K562 (cell line): ENCODE measurements at regions not wholly inside any gene's neighbourhood (a gene's known extent, or its start where the extent isn't known, plus 50 kb on each side); places are given as distances from the start of the nearest gene placed in this dataset.

Source experiments
- ATAC-seq: fragments of 200-7000 bp; cut with Tn5 transposase; 3 replicates; pipeline ENCODE4 v1.9.1; 2020; ENCODE audit warnings: moderate library complexity
- BruUV-seq: library from RNA; stranded (reverse); fragments of 400-500 nt; replicated peaks from 2 replicates; lab custom pipeline; 2021; lab: Mats Ljungman, UMichigan
- CTCF ChIA-PET: fragments of 300-600 bp; formaldehyde crosslinking; extraction: SDS; loops from one replicate; lab custom pipeline; 2021; ENCODE audit warnings: low intra/inter-chr PET ratio; lab: Yijun Ruan, JAX
- POLR2A ChIA-PET: fragments of 300-600, 350-650 bp; sonication (Branson Sonifier 250); formaldehyde crosslinking; extraction: SDS; loops from one replicate; lab custom pipeline; 2021; ENCODE audit warnings: antibody characterized with exemption, inconsistent platforms; lab: Yijun Ruan, JAX
- DNase-seq, 4 experiments: peaks; one replicate each; pipeline versions ENCODE4 v3.0.0 to v3.0.0-alpha.2; 2011 to 2018; ENCODE audit warnings: low spot score in 3 of 4, mixed read lengths in 3 of 4; ENCODE audit errors: extremely low read depth in 1 of 4
- FAIRE-seq: peaks from 2 replicates; lab custom pipeline; 2011; peaks lifted over from hg19 to GRCh38; lab: Jason Lieb, UNC
- H2AFZ ChIP-seq: 2 replicates; pipeline ENCODE4 v1.6.0; 2011; ENCODE audit warnings: low read depth, low read length, control low read depth, inconsistent platforms
- H3K27ac ChIP-seq: fragments of 200-600 bp; 3 replicates; pipeline ENCODE4 v1.8.0; 2011; ENCODE audit warnings: low read depth, mild to moderate bottlenecking, control low read depth, inconsistent platforms, low read length, moderate library complexity, mixed read lengths; ENCODE audit errors: extremely low read depth
- H3K27me3 ChIP-seq, 2 experiments: fragments of 300-600 bp in 1 of 2; 2 replicates in 1 of 2; 3 replicates in 1 of 2; pipeline versions ENCODE4 v1.6.0 to v1.8.0; 2011; ENCODE audit warnings: inconsistent platforms in 2 of 2, low read length in 2 of 2, mild to moderate bottlenecking in 1 of 2, mixed read lengths in 1 of 2, moderate library complexity in 1 of 2; ENCODE audit not compliant: control insufficient read depth in 2 of 2, insufficient read depth in 2 of 2
- H3K36me3 ChIP-seq: fragments of 300-600 bp; 3 replicates; pipeline ENCODE4 v1.8.0; 2011; ENCODE audit warnings: mild to moderate bottlenecking, low read length, inconsistent platforms; ENCODE audit not compliant: control insufficient read depth, insufficient read depth
- H3K4me1 ChIP-seq, 2 experiments: fragments of 200-600 bp in 1 of 2; replicated peaks in 1 of 2; 2 replicates in 1 of 2; 3 replicates in 1 of 2; pipeline versions ENCODE4 v1.5.1 to v1.8.0; 2011; ENCODE audit warnings: inconsistent platforms in 2 of 2, low read length in 2 of 2, mild to moderate bottlenecking in 1 of 2, mixed read lengths in 1 of 2, moderate library complexity in 1 of 2; ENCODE audit not compliant: control insufficient read depth in 2 of 2, insufficient read depth in 2 of 2
- H3K4me2 ChIP-seq: 2 replicates; pipeline ENCODE4 v1.6.1; 2011; ENCODE audit warnings: low read length, control low read depth, inconsistent platforms, mixed read lengths; ENCODE audit not compliant: insufficient read depth
- H3K4me3 ChIP-seq: fragments of 200-600 bp; sonication (generic), shearing (Covaris generic); 2 replicates; pipeline ENCODE4 v1.5.1; 2016; ENCODE audit warnings: control low read depth, inconsistent platforms
- H3K79me2 ChIP-seq: fragments of 200-600 bp; 3 replicates; pipeline ENCODE4 v1.8.0; 2011; ENCODE audit warnings: low read length, inconsistent platforms; ENCODE audit not compliant: control insufficient read depth, insufficient read depth
- H3K9ac ChIP-seq, 2 experiments: 2 replicates each; pipeline versions ENCODE4 v1.6.0 to v1.6.1; 2011; ENCODE audit warnings: low read depth in 2 of 2, low read length in 2 of 2, control low read depth in 1 of 2, inconsistent platforms in 1 of 2, mild to moderate bottlenecking in 1 of 2, mixed read lengths in 1 of 2; ENCODE audit not compliant: insufficient read depth in 1 of 2
- H3K9me1 ChIP-seq: one replicate; pipeline ENCODE4 v1.6.0; 2011; ENCODE audit warnings: inconsistent platforms, mild to moderate bottlenecking, low read length, moderate library complexity; ENCODE audit not compliant: control insufficient read depth, insufficient read depth
- H3K9me3 ChIP-seq: replicated peaks from 2 replicates; pipeline ENCODE4 v1.5.1; 2011; ENCODE audit warnings: low read depth, low read length, inconsistent platforms; ENCODE audit not compliant: control insufficient read depth, insufficient read depth
- H4K20me1 ChIP-seq: replicated peaks from 2 replicates; pipeline ENCODE4 v1.6.1; 2011; ENCODE audit warnings: low read length, inconsistent platforms, mixed read lengths; ENCODE audit not compliant: control insufficient read depth, insufficient read depth
- EHMT2 ChIP-seq: fragments of 450-650 bp; IDR thresholded peaks from 2 replicates; pipeline ENCODE4 v1.6.1; 2018; ENCODE audit warnings: antibody characterized with exemption
- GABPA ChIP-seq: fragments of 200-800 bp; sonication (Bioruptor generic); conservative IDR thresholded peaks from 2 replicates; pipeline ENCODE4 v1.6.1; 2016; ENCODE audit warnings: low read depth, missing genetic modification characterization, missing compliant biosample characterization
- L3MBTL2 ChIP-seq: fragments of 450-650 bp; IDR thresholded peaks from 2 replicates; pipeline ENCODE4 v1.6.1; 2016; ENCODE audit warnings: mild to moderate bottlenecking, moderate library complexity
- MGA ChIP-seq: fragments of 450-650 bp; IDR thresholded peaks from 2 replicates; pipeline ENCODE4 v1.6.1; 2016; ENCODE audit warnings: mild to moderate bottlenecking, moderate library complexity
- SMARCA4 ChIP-seq: fragments of 450-650 bp; IDR thresholded peaks from 2 replicates; pipeline ENCODE4 v1.6.1; 2016
- ZNF324 ChIP-seq: fragments of 250-450 bp; sonication (Bioruptor Pico); IDR thresholded peaks from 2 replicates; pipeline ENCODE4 v1.4.0; 2020; ENCODE audit warnings: mild to moderate bottlenecking
- ZNF41 ChIP-seq: fragments of 250-450 bp; sonication (Bioruptor Pico); conservative IDR thresholded peaks from 2 replicates; pipeline ENCODE4 v1.4.0; 2020; ENCODE audit warnings: mild to moderate bottlenecking
- ZNF589 ChIP-seq: fragments of 200-800 bp; sonication (Bioruptor generic); IDR thresholded peaks from 2 replicates; pipeline ENCODE4 v1.6.1; 2016; ENCODE audit warnings: low read depth, missing genetic modification characterization, missing compliant biosample characterization
- WGBS: fragments of 100-300 bp; shearing (Covaris generic); methylation state at CpG from one replicate; pipeline ENCODE4 v1.1.6; 2016; ENCODE audit warnings: low coverage, mixed read lengths; ENCODE audit not compliant: insufficient coverage; ENCODE audit errors: missing lambda C conversion rate; 5-methylcytosine and 5-hydroxymethylcytosine counted together
- in situ Hi-C: fragments of 300-500 bp; cut with MboI; formaldehyde crosslinking; loops from 4 replicates; pipeline ENCODE4 v1.15.0; 2018; ENCODE audit warnings: inconsistent platforms, mixed read lengths
- intact Hi-C: fragments of 100-400 bp; cut with micrococcal nuclease; formaldehyde crosslinking; loops from 2 replicates; pipeline ENCODE4 v1.14.2; 2022

- H3K9me1 ChIP-seq, result no peaks in the 10 kb centered on the region
- no peak overlapping the region for H3K4me3 ChIP-seq
- H4K20me1 ChIP-seq, result no peaks in the 10 kb centered on the region; the same call in 1 of the 2 replicates
- ATAC-seq, result peak; percentile 52; the same call in 2 of the 3 replicates
- no peaks in the 10 kb centered on the region for H3K36me3 ChIP-seq
- H3K9me3 ChIP-seq, result no peaks in the 10 kb centered on the region
- ChIA-PET CTCF (no interaction called here), POLR2A (no interaction called here)
- H2AFZ ChIP-seq, result peak overlapping the region; percentile 64; the same call in 1 of the 2 replicates
- no TSS peak for BruUV-seq
- no peak overlapping the region for H3K4me2 ChIP-seq
- peak in 1 of 4 experiments; percentile 17 for DNase-seq
- H3K4me1 ChIP-seq, result 0 out of 5 replicates have a peak, but pooled peaks cover 0 to 4% of the 10 kb centered on the region in 2 experiments
- in situ Hi-C loops (no loop called here), intact Hi-C loops (loop anchor here (5.0 kb wide), 1 partner anchor 38 kb away; no protein-coding TSS in a partner anchor)
- H3K27me3 ChIP-seq, result peaks cover 14 to 38% of the 10 kb centered on the region in 2 experiments; a peak in 4 of 5 replicates
- H3K79me2 ChIP-seq, result no peaks in the 10 kb centered on the region
- H3K27ac ChIP-seq, result no peak overlapping the region
- peak; percentile 83 for FAIRE-seq
- 9% methylated on average over 8 of the region's 8 CpGs for WGBS
- no peak overlapping the region for H3K9ac ChIP-seq
- 0 out of 2 replicates have a peak, but pooled peaks have one; percentile 37 for TF ChIP-seq EHMT2
- TF ChIP-seq GABPA (tag), result peak; percentile 49; the same call in 1 of the 2 replicates
- TF ChIP-seq ZNF324 (CRISPR knock-in tag), result no peak
- no peak for TF ChIP-seq SMARCA4
- TF ChIP-seq ZNF589 (CRISPR knock-in tag), result peak; percentile 52; the same call in 1 of the 2 replicates
- TF ChIP-seq MGA, result peak; percentile 22; the same call in 1 of the 2 replicates
- peak; percentile 52 for TF ChIP-seq L3MBTL2
- TF ChIP-seq ZNF41, result no peak
Measured at GRCh38 chr9:38118862-38119438, 49.9 kb upstream of the SHB start.
